HepG2 (cell line): ENCODE measurements at regions not wholly inside any gene's neighbourhood (a gene's known extent, or its start where the extent isn't known, plus 50 kb on each side); places are given as distances from the start of the nearest gene placed in this dataset.

Experiments
- ATAC-seq: fragments of 200-7000 bp; cut with Tn5 transposase; 3 replicates; pipeline ENCODE4 v1.9.1; 2020; ENCODE audit warnings: mild to moderate bottlenecking, moderate library complexity
- BruUV-seq: library from RNA; stranded (reverse); fragments of 400-500 nt; replicated peaks from 2 replicates; lab custom pipeline; 2021; lab: Mats Ljungman, UMichigan
- CTCF ChIA-PET: fragments of 300-600 bp; formaldehyde crosslinking; extraction: SDS; loops from one replicate; lab custom pipeline; 2021; ENCODE audit warnings: low total read pairs, inconsistent platforms, low intra/inter-chr PET ratio; lab: Yijun Ruan, JAX
- POLR2A ChIA-PET: fragments of 350-600 bp; sonication (Branson Sonifier 250); formaldehyde crosslinking; loops from one replicate; lab custom pipeline; 2020; ENCODE audit warnings: antibody characterized with exemption, inconsistent platforms; lab: Yijun Ruan, JAX
- DNase-seq: peaks from one replicate; pipeline ENCODE4 v3.0.0-alpha.2; 2015; ENCODE audit warnings: low spot score
- FAIRE-seq: peaks from 3 replicates; lab custom pipeline; 2011; peaks lifted over from hg19 to GRCh38; lab: Jason Lieb, UNC
- H2AFZ ChIP-seq: one replicate; pipeline ENCODE4 v1.6.1; 2011; ENCODE audit warnings: low read length, inconsistent platforms
- H3K27ac ChIP-seq: fragments of 300-600 bp; 3 replicates; pipeline ENCODE4 v1.8.0; 2011; ENCODE audit warnings: mixed run types, mild to moderate bottlenecking, mixed read lengths, low read length, inconsistent platforms; ENCODE audit not compliant: insufficient read depth; ENCODE audit errors: extremely low read length
- H3K27me3 ChIP-seq, 2 experiments: fragments of 200-600 bp in 1 of 2; 2 replicates in 1 of 2; 3 replicates in 1 of 2; pipeline versions ENCODE4 v1.6.0 to v1.8.0; 2011; ENCODE audit warnings: low read length in 2 of 2, mild to moderate bottlenecking in 2 of 2, moderate library complexity in 2 of 2, inconsistent platforms in 1 of 2; ENCODE audit not compliant: insufficient read depth in 2 of 2, control insufficient read depth in 1 of 2
- H3K36me3 ChIP-seq, 2 experiments: fragments of 200-600 bp in 1 of 2; replicated peaks in 1 of 2; 2 replicates in 1 of 2; 3 replicates in 1 of 2; pipeline versions ENCODE4 v1.5.1 to v1.8.0; 2011; ENCODE audit warnings: low read length in 2 of 2, inconsistent platforms in 1 of 2; ENCODE audit not compliant: insufficient read depth in 2 of 2, control insufficient read depth in 1 of 2
- H3K4me1 ChIP-seq: 2 replicates; pipeline ENCODE4 v1.5.1; 2012; ENCODE audit warnings: low read length, inconsistent platforms; ENCODE audit not compliant: insufficient read depth
- H3K4me2 ChIP-seq: 2 replicates; pipeline ENCODE4 v1.6.0; 2011; ENCODE audit warnings: low read depth, low read length, inconsistent platforms
- H3K4me3 ChIP-seq, 3 experiments: fragments of 200-600 bp in 1 of 3; sonication (generic), shearing (Covaris generic) in 1 of 3; replicated peaks in 1 of 3; 2 replicates each; pipeline ENCODE4 v1.5.1; 2011 to 2016; ENCODE audit warnings: low read length in 3 of 3, inconsistent platforms in 2 of 3, low read depth in 2 of 3, mild to moderate bottlenecking in 2 of 3, control low read depth in 1 of 3, mixed read lengths in 1 of 3; ENCODE audit not compliant: insufficient read depth in 1 of 3
- H3K79me2 ChIP-seq: one replicate; pipeline ENCODE4 v1.6.1; 2011; ENCODE audit warnings: low read length, inconsistent platforms; ENCODE audit not compliant: insufficient read depth
- H3K9ac ChIP-seq: 2 replicates; pipeline ENCODE4 v1.6.0; 2011; ENCODE audit warnings: mild to moderate bottlenecking, low read depth, low read length, inconsistent platforms; ENCODE audit not compliant: insufficient read depth
- H3K9me3 ChIP-seq: 2 replicates; pipeline ENCODE4 v1.5.1; 2012; ENCODE audit warnings: mild to moderate bottlenecking, low read length
- H4K20me1 ChIP-seq: 2 replicates; pipeline ENCODE4 v1.6.0; 2011; ENCODE audit warnings: inconsistent platforms, mild to moderate bottlenecking, low read length, moderate library complexity; ENCODE audit not compliant: insufficient read depth
- EEA1 ChIP-seq: sonication (generic); formaldehyde crosslinking; IDR thresholded peaks from 2 replicates; pipeline ENCODE4 v1.5.1; 2020; ENCODE audit warnings: mild to moderate bottlenecking, missing genetic modification reagents, borderline replicate concordance
- FOXA1 ChIP-seq, 2 experiments: fragments of 450-650 bp in 1 of 2; sonication (generic) in 1 of 2; formaldehyde crosslinking in 1 of 2; IDR thresholded peaks; 2 replicates each; pipeline versions ENCODE4 v1.4.0 to v1.6.1; 2016 to 2020; ENCODE audit warnings: missing genetic modification reagents in 1 of 2
- HNF4A ChIP-seq: sonication (generic); formaldehyde crosslinking; IDR thresholded peaks from 2 replicates; pipeline ENCODE4 v1.4.0; 2020; ENCODE audit warnings: missing genetic modification reagents
- MEIS2 ChIP-seq: sonication (generic); formaldehyde crosslinking; IDR thresholded peaks from 2 replicates; pipeline ENCODE4 v1.9.0; 2021; ENCODE audit warnings: mild to moderate bottlenecking, missing genetic modification reagents
- MIER2 ChIP-seq: IDR thresholded peaks from 2 replicates; pipeline ENCODE4 v1.6.1; 2016; ENCODE audit warnings: missing biosample characterization, missing genetic modification reagents
- MXI1 ChIP-seq: IDR thresholded peaks from 3 replicates; pipeline ENCODE4 v1.6.1; 2012; ENCODE audit warnings: low read depth, low read length, inconsistent platforms, borderline replicate concordance
- NR2C2 ChIP-seq: sonication (generic); formaldehyde crosslinking; IDR thresholded peaks from 2 replicates; pipeline ENCODE4 v1.4.0; 2020; ENCODE audit warnings: missing genetic modification reagents, mild to moderate bottlenecking, moderate library complexity, borderline replicate concordance
- NR2F6 ChIP-seq, 2 experiments: IDR thresholded peaks; 2 replicates each; pipeline ENCODE4 v1.6.1; 2016; ENCODE audit warnings: antibody characterized with exemption in 1 of 2, mild to moderate bottlenecking in 1 of 2
- POGZ ChIP-seq: sonication (generic); formaldehyde crosslinking; IDR thresholded peaks from 2 replicates; pipeline ENCODE4 v1.4.0; 2020; ENCODE audit warnings: mild to moderate bottlenecking, missing genetic modification reagents
- RARA ChIP-seq: IDR thresholded peaks from 2 replicates; pipeline ENCODE4 v1.6.1; 2016; ENCODE audit warnings: missing genetic modification reagents, missing compliant biosample characterization
- SOX5 ChIP-seq: IDR thresholded peaks from 2 replicates; pipeline ENCODE4 v1.6.1; 2016; ENCODE audit warnings: borderline replicate concordance
- ZFP36 ChIP-seq: fragments of 150-350 bp; IDR thresholded peaks from 2 replicates; pipeline ENCODE4 v1.6.1; 2018; ENCODE audit warnings: borderline replicate concordance, low read length, low read depth; ENCODE audit not compliant: partially characterized antibody
- ZFP41 ChIP-seq: sonication (generic); formaldehyde crosslinking; IDR thresholded peaks from 2 replicates; pipeline ENCODE4 v1.4.0; 2020; ENCODE audit warnings: mild to moderate bottlenecking, missing genetic modification reagents, borderline replicate concordance
- ZMYM2 ChIP-seq: sonication (generic); formaldehyde crosslinking; IDR thresholded peaks from 2 replicates; pipeline ENCODE4 v1.8.0; 2022; ENCODE audit warnings: mild to moderate bottlenecking, missing genetic modification reagents
- ZMYM3 ChIP-seq: sonication (generic); formaldehyde crosslinking; IDR thresholded peaks from 2 replicates; pipeline ENCODE4 v1.5.1; 2020; ENCODE audit warnings: mild to moderate bottlenecking, missing genetic modification reagents
- ZNF10 ChIP-seq: sonication (generic); formaldehyde crosslinking; IDR thresholded peaks from 2 replicates; pipeline ENCODE4 v1.4.0; 2020; ENCODE audit warnings: mild to moderate bottlenecking, low read depth, missing genetic modification reagents, borderline replicate concordance
- ZNF180 ChIP-seq: sonication (generic); formaldehyde crosslinking; IDR thresholded peaks from 2 replicates; pipeline ENCODE4 v1.4.0; 2020; ENCODE audit warnings: low read depth, missing genetic modification reagents, borderline replicate concordance
- ZNF839 ChIP-seq: sonication (generic); formaldehyde crosslinking; IDR thresholded peaks from 2 replicates; pipeline ENCODE4 v1.4.0; 2020; ENCODE audit warnings: missing genetic modification reagents, mild to moderate bottlenecking, borderline replicate concordance
- WGBS: methylation state at CpG from one replicate; pipeline ENCODE4 v1.1.6; 2017; ENCODE audit warnings: low lambda C conversion rate; 5-methylcytosine and 5-hydroxymethylcytosine counted together
- in situ Hi-C: cut with HindIII; loops from 2 replicates; pipeline ENCODE4 v1.10.0; 2017; ENCODE audit warnings: low pct_unique_long_range_greater_than_20kb; ENCODE audit not compliant: extremely low pct_ligation_motif_present
- intact Hi-C: fragments of 100-400 bp; cut with micrococcal nuclease; formaldehyde crosslinking; loops from one replicate; pipeline ENCODE4 v1.10.0; 2022; ENCODE audit not compliant: unreplicated experiment

DNA sequence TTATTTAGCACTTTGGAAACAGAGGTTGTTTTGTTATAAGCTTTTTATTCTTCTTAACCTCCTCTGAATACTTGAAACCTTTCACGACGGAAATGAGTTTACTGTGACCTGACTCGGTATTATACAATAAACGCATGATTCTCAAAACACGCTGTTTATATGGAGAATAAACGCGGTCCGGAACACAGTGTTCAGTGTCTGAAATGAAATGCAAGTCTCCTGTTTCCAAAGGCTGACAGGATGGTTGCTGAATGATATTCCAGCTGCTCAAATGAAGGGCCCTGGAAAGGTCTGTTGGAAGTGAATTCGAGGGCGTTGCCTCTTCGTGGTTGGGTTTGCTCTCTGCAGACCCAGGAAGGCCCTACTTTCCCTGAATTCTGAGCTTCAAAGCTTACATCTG is 83.4 kb downstream of the RSPH3 start:
- DNase-seq (no peak), ATAC-seq (no peak), FAIRE-seq (no peak)
- Histone ChIP-seq H3K4me3 (no peak overlapping the region), H3K79me2 (no peaks in the 10 kb centered on the region), H3K27me3 (no peaks in the 10 kb centered on the region; a peak in 1 of 5 replicates), H3K27ac (no peak overlapping the region), H2AFZ (no peak overlapping the region), H3K36me3 (no peaks in the 10 kb centered on the region), H3K9me3 (no peaks in the 10 kb centered on the region), H3K4me1 (peaks cover 19% of the 10 kb centered on the region), H4K20me1 (no peaks in the 10 kb centered on the region), H3K4me2 (no peak overlapping the region), H3K9ac (no peak overlapping the region)
- BruUV-seq = no TSS peak
- in situ Hi-C loops (no loop called here), intact Hi-C loops (no loop called here)
- ChIA-PET CTCF (no interaction called here), POLR2A (no interaction called here)
- TF ChIP-seq ZNF10 (no peak), SOX5 (no peak)
- WGBS = 77% methylated on average over 11 of the region's 11 CpGs

GRCh38 chr6:158914923-158915322 is 85.1 kb downstream of the RSPH3 start:
- 8% methylated on average over 8 of the region's 8 CpGs for WGBS
- FAIRE-seq (no peak), DNase-seq (no peak), ATAC-seq (no peak; the same call in 2 of the 3 replicates)
- Histone ChIP-seq H3K36me3 (no peaks in the 10 kb centered on the region), H3K79me2 (no peaks in the 10 kb centered on the region), H3K9ac (no peak overlapping the region), H3K4me3 (no peak overlapping the region), H3K4me1 (peaks cover 19% of the 10 kb centered on the region), H3K27ac (no peak overlapping the region), H3K9me3 (no peaks in the 10 kb centered on the region), H2AFZ (no peak overlapping the region), H3K4me2 (no peak overlapping the region), H4K20me1 (no peaks in the 10 kb centered on the region), H3K27me3 (no peaks in the 10 kb centered on the region; a peak in 2 of 5 replicates)
- in situ Hi-C loops (no loop called here), intact Hi-C loops (no loop called here)
- POLR2A ChIA-PET = no interaction called here
- CTCF ChIA-PET = no interaction called here
- BruUV-seq = no TSS peak
- TF ChIP-seq NR2C2 (no peak), MIER2 (CRISPR knock-in tag) (no peak), FOXA1 (IDR thresholded peaks at IDR 0.05) (no peak), FOXA1 (CRISPR knock-in tag; IDR thresholded peaks at IDR 0.05) (peak; percentile 16; the same call in 1 of the 2 replicates), POGZ (CRISPR knock-in tag) (0 out of 2 replicates have a peak, but pooled peaks have one; percentile 30), ZNF180 (CRISPR knock-in tag) (peak; percentile 99; the same call in 1 of the 2 replicates), MXI1 (no peak), ZFP41 (CRISPR knock-in tag) (no peak), ZNF839 (CRISPR knock-in tag) (no peak), ZFP36 (peak; percentile 71), EEA1 (no peak), ZMYM2 (peak; percentile 72), RARA (CRISPR knock-in tag) (peak; percentile 17; the same call in 1 of the 2 replicates), MEIS2 (no peak), NR2F6 (IDR thresholded peaks at IDR 0.05) (peak; percentile 78), NR2F6 (CRISPR knock-in tag; IDR thresholded peaks at IDR 0.05) (peak; percentile 72), HNF4A (peak; percentile 79), ZMYM3 (CRISPR knock-in tag) (0 out of 2 replicates have a peak, but pooled peaks have one; percentile 21)
